ENCODE measurements at regions not wholly inside any gene's neighbourhood (a gene's known extent, or its start where the extent isn't known, plus 50 kb on each side); places are given as distances from the start of the nearest gene placed in this dataset.

- TF ChIP-seq RXRA (IDR thresholded peaks at IDR 0.05): no peak
Observed at GRCh38 chr6:27136077-27136644, 111.3 kb upstream of the PRSS16 start (continued).

- Histone ChIP-seq H3K9ac (ENCODE audit: low read depth in 1 of 2, low read length in 2 of 2) (no peak overlapping the region), H3K27ac (ENCODE audit: low read depth in 1 of 2, low read length in 2 of 2) (no peak overlapping the region), H3K4me3 (ENCODE audit: low read depth in 1 of 3, low read length in 3 of 3) (no peak overlapping the region), H3K27me3 (ENCODE audit: control insufficient read depth in 4 of 4, insufficient read depth in 4 of 4, low read length in 3 of 4) (peaks cover 0 to 4% (median 0%) of the 10 kb centered on the region in 4 donors), H3K36me3 (ENCODE audit: control insufficient read depth in 4 of 4, insufficient read depth in 3 of 4, low read depth in 1 of 4, low read length in 3 of 4) (peaks cover 0 to 7% (median 2%) of the 10 kb centered on the region in 4 donors), H3K4me1 (ENCODE audit: control insufficient read depth in 4 of 4, insufficient read depth in 4 of 4, low read length in 3 of 4) (peaks cover 2 to 19% (median 7%) of the 10 kb centered on the region in 4 donors), H3K9me3 (ENCODE audit: control insufficient read depth in 4 of 4, low read length in 3 of 4) (peaks cover 0 to 16% (median under 1%) of the 10 kb centered on the region in 4 donors)
- WGBS: 74% methylated on average over 5 of the region's 5 CpGs
- DNase-seq (ENCODE audit: low spot score): no peak
- no peak for TF ChIP-seq FOXA2 (IDR thresholded peaks at IDR 0.05)
- peak; percentile 39 for TF ChIP-seq SP1 (IDR thresholded peaks at IDR 0.05)
- TF ChIP-seq HNF4A (conservative IDR thresholded peaks at IDR 0.05): peak; percentile 8 to 36
- TF ChIP-seq CTCF (IDR thresholded peaks at IDR 0.05; ENCODE audit: low read depth, low read length, missing input control): no peak
- peak; percentile 34 for TF ChIP-seq ZBTB33 (IDR thresholded peaks at IDR 0.05)
Observed at GRCh38 chr6:27136978-27137814, 110.3 kb upstream of the PRSS16 start.

- WGBS: 83% methylated on average over 3 of the region's 3 CpGs
- H3K27me3 ChIP-seq (ENCODE audit: control insufficient read depth in 4 of 4, insufficient read depth in 4 of 4, low read length in 3 of 4): no peaks in the 10 kb centered on the region
- peaks cover 0 to 7% (median 2%) of the 10 kb centered on the region in 4 donors for H3K36me3 ChIP-seq (ENCODE audit: control insufficient read depth in 4 of 4, insufficient read depth in 3 of 4, low read depth in 1 of 4, low read length in 3 of 4)
- peaks cover 0 to 4% (median under 1%) of the 10 kb centered on the region in 4 donors for H3K9me3 ChIP-seq (ENCODE audit: control insufficient read depth in 4 of 4, low read length in 3 of 4)
- H3K4me1 ChIP-seq (ENCODE audit: control insufficient read depth in 4 of 4, insufficient read depth in 4 of 4, low read length in 3 of 4): peaks cover 0 to 9% (median 3%) of the 10 kb centered on the region in 4 donors
- TF ChIP-seq JUND (IDR thresholded peaks at IDR 0.05) (no peak), GABPA (IDR thresholded peaks at IDR 0.05 in 1 of 2, conservative IDR thresholded peaks at IDR 0.05 in 1 of 2) (no peak), ATF3 (IDR thresholded peaks at IDR 0.05) (no peak), FOXA2 (IDR thresholded peaks at IDR 0.05) (no peak)
- no peak overlapping the region for H3K4me3 ChIP-seq (ENCODE audit: low read depth in 1 of 3, low read length in 3 of 3)
- peak overlapping the region in 1 of 2 donors; percentile 16 for H3K9ac ChIP-seq (ENCODE audit: low read depth in 1 of 2, low read length in 2 of 2)
- no peak overlapping the region for H3K27ac ChIP-seq (ENCODE audit: low read depth in 1 of 2, low read length in 2 of 2)
- no peak for DNase-seq (ENCODE audit: low spot score)
Observed at GRCh38 chr6:27138406-27138805, 109.1 kb upstream of the PRSS16 start.
